ENCODE measurements at regions not wholly inside any gene's neighbourhood (a gene's known extent, or its start where the extent isn't known, plus 50 kb on each side); places are given as distances from the start of the nearest gene placed in this dataset.

DNA sequence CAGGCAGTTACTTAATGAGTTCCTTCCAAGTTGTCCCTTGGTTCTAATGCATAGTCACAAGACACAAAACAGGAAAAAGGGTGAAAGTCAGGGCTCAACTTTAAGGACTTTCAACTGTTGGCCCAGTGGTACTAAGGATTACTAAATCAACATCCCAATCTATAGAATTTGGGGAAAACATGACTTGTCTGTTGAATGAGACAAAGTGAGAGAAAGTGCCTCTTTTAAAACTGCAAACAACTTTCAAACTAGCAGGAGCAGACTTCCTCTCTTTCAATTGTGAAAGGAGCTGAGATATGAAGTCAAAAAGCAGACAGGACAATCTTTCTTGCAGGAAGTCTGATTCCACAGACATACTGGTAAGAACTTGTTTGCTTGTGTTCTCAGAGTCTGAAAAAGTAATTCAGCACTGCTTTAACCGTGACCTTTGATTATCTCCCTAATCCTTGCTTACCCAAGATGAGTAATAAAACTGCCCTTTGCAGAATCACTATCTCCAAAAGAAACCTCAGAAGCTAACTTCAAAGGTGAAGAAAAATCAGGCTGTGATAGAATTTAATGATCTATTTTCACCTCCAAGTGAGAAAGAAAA lies 960.7 kb upstream of the RAG2 start:
- FAIRE-seq, result no peak

DNA sequence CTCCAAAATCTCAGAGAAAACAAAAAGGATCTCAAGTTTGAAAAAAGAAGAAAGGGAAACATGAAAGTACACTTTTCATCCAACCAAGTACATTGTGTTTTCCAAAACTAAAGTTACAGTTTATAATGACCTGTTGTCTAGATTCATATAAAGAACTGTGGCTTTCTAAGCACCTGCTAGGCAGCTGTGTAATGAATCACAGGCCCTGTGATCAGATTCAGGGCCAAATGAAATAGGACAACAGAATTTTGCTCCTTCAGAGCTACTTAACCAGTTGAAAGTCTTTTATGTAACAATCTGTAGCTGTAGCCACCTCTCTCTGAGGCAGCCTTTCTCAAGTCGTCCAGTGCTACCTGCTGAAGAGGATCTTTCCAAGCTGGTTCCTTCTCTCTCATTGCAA lies 960.0 kb upstream of the RAG2 start:
- no peak for FAIRE-seq

- no peak for FAIRE-seq
Observed at GRCh38 chr11:37552284-37552683, 954.2 kb upstream of the RAG2 start.

DNA sequence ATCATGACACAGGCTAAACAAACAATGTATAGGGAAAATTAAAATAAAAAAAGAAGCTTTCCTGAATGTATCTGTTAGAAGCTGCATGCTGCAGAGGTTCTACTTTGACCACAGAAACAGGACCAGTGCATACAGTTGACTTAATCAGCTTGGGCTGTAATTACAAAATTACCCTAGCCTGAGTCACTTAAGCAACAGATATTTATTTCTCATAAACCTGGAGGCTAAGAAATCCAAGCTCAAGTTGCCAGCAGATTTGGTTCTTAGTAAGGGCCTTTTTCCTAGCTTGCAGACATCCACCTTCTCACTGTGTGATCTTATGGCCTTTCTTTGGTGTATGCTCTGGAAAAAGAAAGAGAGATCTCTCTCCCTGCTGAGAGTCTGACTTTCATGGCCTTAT lies 946.5 kb upstream of the RAG2 start:
- FAIRE-seq, result no peak

- no peak for FAIRE-seq
Observed at GRCh38 chr11:37533830-37534229, 935.8 kb upstream of the RAG2 start.

DNA sequence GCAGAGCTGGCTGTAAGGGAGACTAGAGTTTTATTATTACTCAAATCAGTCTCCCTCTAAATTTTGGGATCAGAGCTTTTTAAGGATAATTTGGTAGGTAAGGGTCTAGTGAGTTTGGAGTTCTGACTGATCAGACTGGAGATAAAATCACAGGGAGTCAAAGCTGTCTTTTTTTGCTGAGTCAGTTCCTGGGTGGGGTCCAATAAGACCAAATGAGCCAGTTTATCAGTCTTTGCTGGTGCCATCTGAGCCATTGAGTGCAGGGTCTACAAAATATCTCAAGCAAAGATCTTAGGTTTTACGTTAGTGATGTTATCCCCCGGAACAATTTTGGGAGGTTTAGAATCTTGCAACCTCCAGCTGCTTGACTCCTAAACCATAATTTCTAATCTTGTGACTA lies 935.1 kb upstream of the RAG2 start:
- no peak for FAIRE-seq

GRCh38 chr11:37532271-37532670 lies 934.2 kb upstream of the RAG2 start:
- FAIRE-seq, result no peak

- no peak for FAIRE-seq
Observed at GRCh38 chr11:37527545-37527944, 929.5 kb upstream of the RAG2 start.

DNA sequence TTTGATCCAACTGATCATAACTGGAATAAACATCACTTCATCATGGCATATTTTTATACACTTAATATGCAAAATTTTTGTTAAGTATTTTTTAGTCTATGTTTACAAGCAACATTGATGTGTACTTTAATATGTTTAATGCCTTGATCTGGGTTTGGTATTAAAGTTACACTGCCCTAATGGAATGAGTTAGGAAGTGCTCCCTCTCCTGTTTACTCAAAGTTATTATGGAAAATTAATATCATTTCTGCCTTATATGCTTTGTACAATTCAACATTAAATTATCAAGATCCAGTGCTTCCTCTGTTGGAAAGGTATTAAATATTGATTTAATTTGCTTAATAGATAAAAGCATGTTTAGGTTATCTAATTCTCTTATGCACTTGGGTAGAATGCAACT lies 927.3 kb upstream of the RAG2 start:
- FAIRE-seq, result no peak

- no peak for FAIRE-seq
Observed at GRCh38 chr11:37519781-37520180, 921.7 kb upstream of the RAG2 start.

- no peak for FAIRE-seq
Observed at GRCh38 chr11:37512156-37512780, 914.2 kb upstream of the RAG2 start.

DNA sequence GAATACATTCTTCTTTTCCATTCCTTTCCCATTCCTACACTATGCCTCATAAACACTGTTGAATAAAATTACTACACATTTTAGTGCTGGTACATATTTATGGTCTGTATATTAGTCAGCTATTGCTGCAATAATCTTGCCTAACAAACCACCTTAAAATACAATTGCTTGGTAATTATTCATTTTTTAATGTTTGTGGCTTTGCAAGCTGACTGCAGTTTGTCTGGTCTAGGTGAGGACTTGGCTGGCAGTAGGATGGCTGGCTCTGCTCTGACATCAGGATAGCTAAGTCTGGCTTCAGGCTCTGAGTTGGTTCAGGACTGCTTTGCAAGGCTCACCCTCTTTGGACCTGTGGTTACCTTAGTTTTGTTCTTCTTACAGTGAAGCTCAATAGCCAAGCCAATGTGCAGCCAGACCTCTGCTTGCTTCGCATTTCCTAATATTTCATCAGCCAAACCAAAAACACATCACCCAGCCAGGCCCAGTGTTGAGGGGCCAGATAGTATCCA lies 913.4 kb upstream of the RAG2 start:
- FAIRE-seq, result no peak

DNA sequence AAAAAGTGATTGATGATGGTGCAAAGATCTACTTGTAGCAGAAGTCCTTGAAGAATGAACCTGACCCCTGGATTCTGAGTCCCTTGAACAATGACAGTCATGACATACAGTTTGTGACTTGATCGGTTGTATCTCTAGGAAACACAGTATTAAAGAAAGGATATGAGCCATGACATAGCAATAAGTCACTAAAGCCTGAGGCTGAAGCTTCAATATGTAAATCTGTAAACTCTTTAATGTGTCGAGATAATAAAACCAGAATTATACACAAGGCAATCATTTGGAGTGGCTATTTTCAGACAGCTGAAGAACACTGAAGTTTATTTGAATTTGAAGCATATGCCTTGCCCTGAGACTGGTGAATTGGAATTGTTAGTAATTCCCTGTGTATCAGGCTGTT lies 911.5 kb upstream of the RAG2 start:
- no peak for FAIRE-seq

DNA sequence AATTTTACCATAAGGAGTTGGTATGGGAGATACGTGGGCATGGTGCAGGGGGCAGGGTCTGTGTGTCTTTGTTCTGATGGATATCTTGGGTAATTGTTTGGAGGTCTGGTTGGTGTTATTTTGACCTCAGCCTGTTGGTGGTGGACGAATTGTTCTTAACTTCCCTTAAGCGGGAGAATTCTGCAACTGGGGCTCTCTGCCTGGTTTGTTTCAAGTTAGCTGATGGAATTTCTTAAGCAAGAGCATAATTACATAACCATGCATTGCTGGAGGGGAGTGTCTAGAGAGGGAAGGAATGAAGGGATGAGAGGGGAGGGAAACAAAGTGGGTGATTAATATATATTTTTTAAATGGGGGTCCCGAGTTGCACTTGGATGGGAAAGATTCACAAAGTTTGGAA lies 908.5 kb upstream of the RAG2 start:
- FAIRE-seq, result no peak

DNA sequence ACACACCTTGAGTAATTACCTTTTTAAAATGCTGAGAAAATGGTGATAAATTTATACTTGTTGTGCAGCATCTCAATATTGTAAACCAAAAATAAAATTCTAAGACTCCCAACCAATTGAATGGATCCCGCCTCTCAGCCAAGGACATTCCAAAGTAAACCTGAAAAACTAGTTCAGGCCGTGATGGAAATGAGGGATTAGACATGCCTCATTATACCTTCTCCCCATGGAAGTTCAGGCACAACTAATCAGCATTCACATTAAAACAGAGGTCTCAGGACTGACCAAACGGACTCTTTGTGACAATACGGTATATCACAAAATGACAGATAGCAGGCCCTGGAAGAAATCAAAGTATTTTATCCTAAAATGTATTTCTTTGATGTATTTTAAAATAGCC lies 907.4 kb upstream of the RAG2 start:
- FAIRE-seq, result no peak

DNA sequence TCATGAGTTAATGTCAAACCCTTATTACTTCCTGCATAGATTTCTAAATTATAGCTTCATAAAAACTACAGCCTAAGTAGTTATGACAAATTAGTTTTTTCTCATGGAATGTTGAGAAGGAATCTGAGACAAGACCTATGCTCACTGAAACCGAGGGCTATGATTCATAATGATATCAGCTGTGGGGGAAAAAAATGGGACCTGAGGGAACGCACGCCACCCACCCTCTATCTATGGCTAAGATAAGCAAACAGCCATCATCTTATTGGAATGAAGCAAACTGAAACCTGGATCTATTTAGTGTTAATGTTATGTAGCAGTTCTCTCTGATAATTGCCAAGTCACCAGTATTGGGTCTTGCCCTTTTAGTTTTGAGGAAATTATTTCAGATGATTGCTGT lies 906.9 kb upstream of the RAG2 start:
- FAIRE-seq, result no peak

GRCh38 chr11:37504060-37504611 lies 906.1 kb upstream of the RAG2 start:
- peak; percentile 92 for FAIRE-seq

- FAIRE-seq, result no peak
Observed at GRCh38 chr11:37503411-37504059, 905.5 kb upstream of the RAG2 start.

- FAIRE-seq, result peak; percentile 84
Observed at GRCh38 chr11:37502202-37502601, 904.2 kb upstream of the RAG2 start.

GRCh38 chr11:37500425-37500824 lies 902.4 kb upstream of the RAG2 start:
- no peak for FAIRE-seq

- no peak for FAIRE-seq
Observed at GRCh38 chr11:37497326-37497725, 899.3 kb upstream of the RAG2 start.

DNA sequence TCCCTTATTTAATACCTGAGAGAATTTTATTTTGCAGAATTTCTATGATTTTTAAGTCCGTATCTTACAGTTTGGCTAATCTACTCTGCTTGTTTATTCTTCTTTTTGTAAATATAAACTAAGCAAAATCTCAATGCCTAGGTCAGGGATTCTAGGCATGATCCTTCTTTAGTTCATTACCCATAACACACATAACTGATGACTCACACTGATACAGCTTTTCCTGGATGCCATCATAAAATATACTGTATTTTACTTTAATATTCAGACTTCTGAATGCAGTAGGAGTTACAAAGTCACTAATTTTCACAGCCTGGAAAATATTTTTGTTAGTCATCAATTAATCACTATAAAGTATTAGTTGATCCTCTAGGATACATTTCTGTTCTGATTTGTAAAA lies 898.2 kb upstream of the RAG2 start:
- no peak for FAIRE-seq

DNA sequence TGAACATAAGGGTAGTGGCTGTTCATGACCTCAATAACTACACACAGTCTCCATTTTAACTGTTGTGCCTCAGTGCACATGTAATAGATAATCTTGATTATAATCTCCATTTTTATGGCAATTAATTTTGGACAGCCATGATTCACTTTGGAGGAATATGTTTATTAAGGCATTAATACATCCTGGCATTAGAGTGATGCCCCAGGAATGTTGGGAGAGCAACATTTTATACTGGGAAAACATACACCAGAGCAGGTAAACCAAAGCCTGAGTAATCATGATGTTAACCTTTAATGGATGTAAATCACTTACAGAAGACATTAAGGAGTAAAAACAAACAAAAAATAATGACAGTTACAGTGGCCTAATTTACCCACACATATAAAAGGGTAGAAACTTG lies 886.3 kb upstream of the RAG2 start:
- peak; percentile 3 for FAIRE-seq

- FAIRE-seq, result peak; percentile 73
Observed at GRCh38 chr11:37483761-37484160, 885.7 kb upstream of the RAG2 start.
